Stimulated activated memory B cell treated with anti-CD40 and anti-IgM and Interleukin-4, amounts not matched to agents 10 μg/mL and 1 μg/mL and 100 μg/mL, for 72 hours (primary cell): ENCODE measurements at regions not wholly inside any gene's neighbourhood (a gene's known extent, or its start where the extent isn't known, plus 50 kb on each side); places are given as distances from the start of the nearest gene placed in this dataset.
A peak's percentile ranks its signal among the peaks of the same experiment; 100 is the strongest.
"Not testable (repeated sequence)": the region's sequence is repeated elsewhere in the genome, so short reads cannot be mapped to it uniquely, and the experiment has no call there.

Experiments
- ATAC-seq: fragments of 150-1000 bp; cut with Tn5 transposase; 2 replicates; pipeline ENCODE4 v1.10.0; 2021
- H3K27ac Mint-ChIP-seq: one replicate; pipeline ENCODE4 v1.8.0; 2022; ENCODE audit warnings: mild to moderate bottlenecking, mixed read lengths
- H3K27me3 Mint-ChIP-seq: one replicate; pipeline ENCODE4 v1.8.0; 2022; ENCODE audit warnings: mixed read lengths
- H3K36me3 Mint-ChIP-seq: one replicate; pipeline ENCODE4 v1.8.0; 2022; ENCODE audit warnings: mixed read lengths
- H3K4me1 Mint-ChIP-seq: one replicate; pipeline ENCODE4 v1.8.0; 2022; ENCODE audit warnings: mixed read lengths
- H3K4me3 Mint-ChIP-seq: one replicate; pipeline ENCODE4 v1.8.0; 2022; ENCODE audit warnings: mild to moderate bottlenecking, moderate library complexity, mixed read lengths
- H3K9me3 Mint-ChIP-seq: one replicate; pipeline ENCODE4 v1.8.0; 2022; ENCODE audit warnings: mixed read lengths

DNA sequence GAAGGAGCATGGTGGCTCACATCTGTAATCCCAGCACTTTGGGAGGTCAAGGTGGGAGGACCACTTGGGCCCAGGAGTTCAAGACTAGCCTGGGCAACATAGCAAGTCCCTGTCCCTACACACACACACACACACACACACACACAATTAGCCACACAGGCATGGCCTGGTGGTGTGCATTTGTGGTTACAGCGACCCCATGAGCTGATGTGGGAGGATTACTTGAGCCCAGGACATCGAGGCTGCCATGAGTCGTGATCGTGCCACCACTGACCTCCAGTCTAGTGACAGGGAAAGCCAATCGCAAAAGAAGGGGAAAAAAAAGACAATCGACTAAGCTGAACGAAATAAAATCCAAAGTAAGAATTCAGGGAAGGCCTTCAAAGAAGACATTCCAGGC, 67.9 kb downstream of the TBX3 start:
- H3K9me3 Mint-ChIP-seq = peaks cover 14% of the 10 kb centered on the region
- H3K36me3 Mint-ChIP-seq = no peaks in the 10 kb centered on the region
- H3K4me1 Mint-ChIP-seq = no peaks in the 10 kb centered on the region
- H3K27ac Mint-ChIP-seq = no peak overlapping the region
- H3K27me3 Mint-ChIP-seq = no peaks in the 10 kb centered on the region
- ATAC-seq = no peak
- H3K4me3 Mint-ChIP-seq = no peak overlapping the region

DNA sequence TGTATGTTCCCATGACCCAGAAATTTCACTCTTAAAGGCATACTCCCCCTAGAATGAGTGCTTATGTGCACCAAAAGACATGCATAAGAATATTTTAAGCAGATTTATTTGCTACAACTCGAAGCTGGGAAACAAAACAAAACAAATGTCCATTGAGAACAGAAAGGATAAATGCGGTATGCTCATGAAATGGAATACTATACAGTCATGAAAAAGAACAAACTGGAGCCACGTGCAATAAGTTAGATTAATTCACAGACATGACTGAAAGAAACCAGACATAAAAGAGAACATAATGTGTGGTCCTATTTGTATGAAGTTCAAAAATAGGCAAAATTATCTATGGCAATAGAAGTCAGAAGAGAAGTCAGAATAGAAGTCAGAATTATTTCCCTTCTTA, 69.9 kb downstream of the TBX3 start:
- Mint-ChIP-seq H3K27me3 (no peaks in the 10 kb centered on the region), H3K4me3 (no peak overlapping the region), H3K9me3 (peaks cover 14% of the 10 kb centered on the region), H3K27ac (no peak overlapping the region), H3K36me3 (no peaks in the 10 kb centered on the region), H3K4me1 (no peaks in the 10 kb centered on the region)
- no peak for ATAC-seq

DNA sequence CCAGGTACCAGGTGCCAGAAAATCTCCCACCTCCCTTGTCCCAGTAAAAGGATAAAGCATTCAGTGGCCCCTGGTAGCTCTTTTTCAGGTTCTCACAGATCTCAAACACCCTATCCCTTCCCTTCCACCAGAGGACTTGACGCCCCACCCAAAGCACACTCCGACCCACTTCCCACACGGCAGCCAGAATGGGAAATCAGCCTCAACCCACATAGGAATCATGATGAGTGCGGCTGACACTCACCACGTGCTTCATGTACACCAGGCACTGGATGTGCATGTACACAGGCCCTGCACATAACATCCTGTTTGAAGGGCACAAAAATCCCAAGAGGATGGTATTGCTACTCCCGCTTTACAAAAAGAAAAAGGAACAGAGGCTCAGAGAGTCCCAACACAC, 71.9 kb downstream of the TBX3 start:
- Mint-ChIP-seq H3K27ac (no peak overlapping the region), H3K4me1 (no peaks in the 10 kb centered on the region), H3K9me3 (peaks cover 7% of the 10 kb centered on the region), H3K4me3 (no peak overlapping the region), H3K27me3 (no peaks in the 10 kb centered on the region), H3K36me3 (no peaks in the 10 kb centered on the region)
- ATAC-seq = no peak

DNA sequence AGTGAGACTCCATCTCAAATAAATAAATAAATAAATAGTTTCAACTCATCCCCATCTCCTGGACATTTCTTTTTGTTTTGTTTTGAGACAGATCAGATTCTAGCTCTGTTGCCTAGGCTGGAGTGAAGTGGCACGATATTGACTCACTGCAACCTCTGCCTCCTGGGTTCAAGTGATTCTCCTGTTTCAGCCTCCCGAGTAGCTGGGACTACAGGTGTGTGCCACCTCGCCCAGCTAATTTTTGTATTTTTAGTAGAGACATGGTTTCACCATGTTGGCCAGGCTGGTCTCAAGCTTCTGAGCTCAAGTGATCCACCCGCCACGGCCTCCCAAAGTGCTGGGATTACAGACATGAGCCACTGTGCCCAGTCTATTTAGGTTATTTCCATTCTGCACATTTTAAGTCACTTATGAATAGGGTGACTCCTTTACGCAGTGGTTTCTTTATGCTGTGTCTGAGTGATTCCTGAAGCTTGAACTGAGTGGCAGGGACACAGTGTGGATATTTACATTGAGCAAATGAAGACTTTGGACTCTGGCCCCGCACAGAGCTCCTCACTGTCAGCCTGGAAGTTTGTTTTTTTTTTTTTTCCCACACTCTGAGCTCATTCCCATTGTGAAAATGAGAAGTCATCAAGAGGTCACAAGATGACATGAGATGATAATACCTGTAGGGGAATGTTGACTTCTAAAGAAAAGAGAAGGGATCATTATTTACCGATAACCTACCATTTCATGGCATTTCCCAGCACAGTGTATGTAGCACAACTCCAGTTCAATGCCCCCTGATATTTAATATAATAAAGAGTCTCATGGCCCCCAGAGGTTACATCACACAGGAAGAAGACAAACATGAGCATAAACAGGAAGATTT, 72.6 kb downstream of the TBX3 start:
- Mint-ChIP-seq H3K27ac (no peak overlapping the region), H3K4me1 (no peaks in the 10 kb centered on the region), H3K27me3 (no peaks in the 10 kb centered on the region), H3K9me3 (peaks cover 7% of the 10 kb centered on the region), H3K4me3 (no peak overlapping the region), H3K36me3 (no peaks in the 10 kb centered on the region)
- ATAC-seq = no peak

DNA sequence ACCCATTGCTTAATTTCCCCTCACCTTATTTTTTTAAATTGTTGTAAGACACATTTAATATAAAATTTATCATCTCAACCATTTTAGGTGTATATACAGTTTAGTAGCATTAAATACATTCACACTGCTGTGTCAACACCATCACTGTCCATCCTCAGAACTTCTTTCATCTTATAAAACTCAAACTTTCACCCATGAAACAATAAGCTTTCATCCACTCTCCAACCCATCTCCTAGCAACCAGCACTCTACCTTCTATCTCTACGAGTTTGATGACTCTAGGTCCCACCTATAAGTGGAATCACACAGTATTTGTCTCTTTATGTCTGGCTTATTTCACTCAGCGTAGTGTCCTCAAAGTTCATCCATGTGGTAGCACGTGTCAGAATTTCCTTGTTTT, 75.5 kb downstream of the TBX3 start:
- Mint-ChIP-seq H3K27me3 (no peaks in the 10 kb centered on the region), H3K4me1 (no peaks in the 10 kb centered on the region), H3K4me3 (no peak overlapping the region), H3K9me3 (no peaks in the 10 kb centered on the region), H3K27ac (no peak overlapping the region), H3K36me3 (no peaks in the 10 kb centered on the region)
- ATAC-seq = no peak

DNA sequence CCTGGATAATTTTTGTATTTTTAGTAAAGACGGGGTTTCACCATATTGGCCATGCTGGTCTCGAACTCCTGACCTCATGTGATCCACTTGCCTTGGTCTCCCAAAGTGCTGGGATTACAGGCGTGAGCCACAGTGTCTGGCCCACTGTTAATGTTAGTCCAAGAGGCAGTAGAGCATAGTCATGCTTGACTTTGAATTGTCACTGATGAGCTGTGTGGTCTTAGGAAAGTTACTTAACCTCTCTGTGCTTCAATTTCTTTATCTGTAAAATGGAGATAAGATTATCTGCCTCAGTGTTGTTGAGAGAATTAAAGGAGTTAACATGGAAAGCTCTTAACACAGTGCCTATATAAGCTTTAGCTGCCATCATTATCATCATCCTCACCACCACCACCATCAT, 78.1 kb downstream of the TBX3 start:
- Mint-ChIP-seq H3K27me3 (no peaks in the 10 kb centered on the region), H3K4me3 (no peak overlapping the region), H3K27ac (no peak overlapping the region), H3K36me3 (no peaks in the 10 kb centered on the region), H3K4me1 (no peaks in the 10 kb centered on the region), H3K9me3 (peaks cover 10% of the 10 kb centered on the region)
- ATAC-seq = no peak

DNA sequence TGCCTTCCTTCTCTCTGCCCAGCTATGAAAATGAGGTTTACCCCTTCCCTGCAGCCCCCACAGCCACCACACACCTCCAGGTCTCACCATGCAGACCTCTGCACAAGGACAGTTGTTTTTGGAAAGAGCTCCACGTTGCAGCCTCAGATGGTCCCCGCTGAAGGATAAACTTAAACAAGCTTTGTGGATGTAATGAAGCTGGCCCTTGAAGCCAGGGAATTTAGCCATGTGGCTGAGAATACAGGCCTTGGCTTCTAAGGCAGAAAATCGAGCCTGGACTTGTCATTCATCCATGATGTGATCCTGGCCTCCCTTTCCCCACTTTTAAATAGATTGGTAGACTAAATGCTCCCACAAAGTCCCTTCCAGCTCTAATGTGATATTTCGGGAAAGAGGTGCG, 79.4 kb downstream of the TBX3 start:
- H3K27ac Mint-ChIP-seq = no peak overlapping the region
- H3K4me1 Mint-ChIP-seq = no peaks in the 10 kb centered on the region
- no peak for ATAC-seq
- no peaks in the 10 kb centered on the region for H3K36me3 Mint-ChIP-seq
- no peak overlapping the region for H3K4me3 Mint-ChIP-seq
- H3K9me3 Mint-ChIP-seq = peaks cover 10% of the 10 kb centered on the region
- no peaks in the 10 kb centered on the region for H3K27me3 Mint-ChIP-seq

DNA sequence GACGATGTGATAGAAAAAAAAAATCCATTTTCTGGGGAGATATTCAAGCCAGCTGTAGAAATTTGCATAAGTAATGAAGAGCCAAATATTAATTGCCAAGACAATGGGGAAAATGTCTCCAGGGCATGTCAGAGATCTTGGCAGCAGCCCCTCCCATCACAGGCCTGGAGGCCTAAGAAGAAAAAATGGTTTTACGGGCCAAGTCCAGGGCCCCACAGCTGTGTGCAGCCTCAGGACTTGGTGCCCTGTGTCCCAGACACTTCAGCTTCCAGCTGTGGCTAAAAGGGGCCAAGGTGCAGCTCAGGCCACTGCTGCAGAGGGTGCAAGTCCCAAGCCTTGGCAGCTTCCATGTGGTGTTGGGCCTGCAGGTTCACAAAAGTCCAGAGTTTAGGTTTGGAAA, 83.4 kb downstream of the TBX3 start:
- H3K36me3 Mint-ChIP-seq, H3K27me3 Mint-ChIP-seq, H3K4me1 Mint-ChIP-seq, H3K4me3 Mint-ChIP-seq, H3K27ac Mint-ChIP-seq, ATAC-seq: not testable (repeated sequence)
- peaks cover 14% of the 10 kb centered on the region for H3K9me3 Mint-ChIP-seq

DNA sequence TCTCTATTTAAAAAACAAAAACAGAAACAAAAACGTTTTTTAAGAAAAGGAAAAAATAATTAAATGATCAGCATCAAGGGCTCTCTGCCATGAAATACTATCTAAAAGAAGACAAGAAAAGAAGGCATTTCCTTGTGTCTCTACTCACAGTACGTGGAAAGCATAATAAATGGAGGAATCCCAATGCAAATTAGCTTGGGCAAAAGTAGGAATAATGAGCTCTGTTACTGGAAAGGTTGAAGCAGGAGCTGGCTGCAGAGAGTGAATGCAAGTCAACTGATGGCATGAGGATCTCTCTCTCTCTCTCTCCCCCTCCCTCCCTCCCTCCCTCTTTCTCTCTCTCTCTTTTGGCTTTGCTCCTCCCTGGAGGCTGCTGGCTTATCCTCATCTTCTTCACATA, 85.9 kb downstream of the TBX3 start:
- Mint-ChIP-seq H3K4me3 (no peak overlapping the region), H3K36me3 (no peaks in the 10 kb centered on the region), H3K9me3 (peaks cover 17% of the 10 kb centered on the region), H3K27ac (no peak overlapping the region), H3K27me3 (no peaks in the 10 kb centered on the region), H3K4me1 (no peaks in the 10 kb centered on the region)
- no peak for ATAC-seq

DNA sequence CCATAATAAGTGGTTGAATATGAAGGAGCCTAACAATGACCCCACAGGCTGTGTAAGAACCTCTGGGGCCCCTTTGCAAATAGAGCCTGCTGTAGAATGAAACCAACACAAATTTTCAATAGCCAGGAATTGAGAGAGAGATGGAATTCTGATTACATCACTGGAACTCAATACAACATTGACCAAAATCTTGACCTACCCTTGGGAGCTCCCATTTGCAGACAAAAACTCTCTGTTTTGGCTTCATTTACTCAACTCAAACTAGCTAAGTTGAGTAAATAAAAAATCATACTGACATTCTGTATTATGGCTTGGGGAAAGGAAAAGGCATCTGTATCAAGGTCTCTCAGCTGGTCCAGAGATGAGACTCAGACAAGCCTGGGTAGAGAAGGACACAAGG, 91.0 kb downstream of the TBX3 start:
- no peak overlapping the region for H3K27ac Mint-ChIP-seq
- ATAC-seq = no peak
- no peaks in the 10 kb centered on the region for H3K4me1 Mint-ChIP-seq
- no peaks in the 10 kb centered on the region for H3K36me3 Mint-ChIP-seq
- peaks cover 3% of the 10 kb centered on the region for H3K9me3 Mint-ChIP-seq
- H3K27me3 Mint-ChIP-seq = no peaks in the 10 kb centered on the region
- H3K4me3 Mint-ChIP-seq = no peak overlapping the region

DNA sequence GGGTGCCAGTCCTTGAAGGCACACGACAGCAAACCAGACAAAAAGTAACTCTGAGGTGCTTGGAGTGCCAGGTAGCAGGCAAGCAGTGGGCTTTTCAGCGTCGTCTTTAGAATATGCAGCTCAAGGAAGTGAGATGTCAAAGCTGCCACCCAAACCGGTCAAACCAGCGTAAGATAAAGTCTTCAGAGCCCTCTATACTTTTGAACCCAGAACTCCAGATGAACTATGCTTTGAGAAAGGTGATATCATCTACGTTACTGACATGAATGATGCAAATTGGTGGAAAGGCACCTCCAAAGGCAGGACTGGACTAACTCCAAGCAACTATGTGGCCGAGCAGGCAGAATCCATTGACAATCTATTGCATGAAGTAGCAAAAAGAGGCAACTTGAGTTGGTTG, 95.9 kb downstream of the TBX3 start:
- Mint-ChIP-seq H3K27me3 (no peaks in the 10 kb centered on the region), H3K9me3 (no peaks in the 10 kb centered on the region), H3K4me1 (no peaks in the 10 kb centered on the region), H3K27ac (no peak overlapping the region), H3K36me3 (no peaks in the 10 kb centered on the region), H3K4me3 (no peak overlapping the region)
- no peak for ATAC-seq

DNA sequence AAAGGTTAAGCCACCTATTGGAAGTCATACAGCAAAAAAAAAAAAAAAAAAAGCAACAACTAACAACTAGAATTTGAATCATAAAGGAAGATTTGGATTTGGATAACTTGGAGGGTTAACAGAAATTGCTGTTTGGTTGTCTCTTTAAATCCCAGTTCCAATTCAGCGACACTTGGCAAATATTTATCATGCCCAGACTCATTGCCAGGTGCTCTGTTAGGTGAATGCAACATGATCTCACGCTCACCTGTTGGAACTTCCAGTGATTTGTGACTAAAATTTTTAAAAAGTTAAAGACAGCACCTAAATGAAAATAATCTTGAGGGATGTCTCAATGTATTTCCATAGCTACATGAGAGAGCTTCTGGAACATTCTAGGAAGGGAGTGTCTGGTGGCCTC, 103.7 kb downstream of the TBX3 start:
- no peaks in the 10 kb centered on the region for H3K4me1 Mint-ChIP-seq
- no peak for ATAC-seq
- no peak overlapping the region for H3K27ac Mint-ChIP-seq
- peaks cover 9% of the 10 kb centered on the region for H3K27me3 Mint-ChIP-seq
- no peaks in the 10 kb centered on the region for H3K36me3 Mint-ChIP-seq
- no peak overlapping the region for H3K4me3 Mint-ChIP-seq
- H3K9me3 Mint-ChIP-seq = no peaks in the 10 kb centered on the region

DNA sequence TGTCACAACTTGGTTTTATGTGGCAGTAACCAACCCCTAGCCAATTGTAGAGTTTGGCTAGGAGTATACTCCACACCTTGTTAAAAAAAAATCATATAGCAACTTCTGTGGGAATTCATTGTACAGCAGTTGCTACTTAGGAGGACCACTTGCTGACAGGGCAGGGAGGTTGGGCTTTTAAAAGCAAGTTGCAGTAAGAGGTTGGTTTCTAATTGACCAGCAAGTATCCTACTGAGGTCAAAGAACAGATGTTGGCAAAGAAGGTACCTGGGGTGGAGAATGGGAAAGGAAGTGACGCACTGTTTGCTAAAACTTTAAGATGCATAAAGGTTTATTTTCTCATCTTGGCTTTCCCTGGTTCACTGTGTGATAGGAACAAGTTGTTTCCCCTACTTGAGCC, 104.6 kb downstream of the TBX3 start:
- no peaks in the 10 kb centered on the region for H3K4me1 Mint-ChIP-seq
- H3K4me3 Mint-ChIP-seq = no peak overlapping the region
- peaks cover 9% of the 10 kb centered on the region for H3K27me3 Mint-ChIP-seq
- ATAC-seq = no peak
- no peaks in the 10 kb centered on the region for H3K9me3 Mint-ChIP-seq
- no peaks in the 10 kb centered on the region for H3K36me3 Mint-ChIP-seq
- no peak overlapping the region for H3K27ac Mint-ChIP-seq

DNA sequence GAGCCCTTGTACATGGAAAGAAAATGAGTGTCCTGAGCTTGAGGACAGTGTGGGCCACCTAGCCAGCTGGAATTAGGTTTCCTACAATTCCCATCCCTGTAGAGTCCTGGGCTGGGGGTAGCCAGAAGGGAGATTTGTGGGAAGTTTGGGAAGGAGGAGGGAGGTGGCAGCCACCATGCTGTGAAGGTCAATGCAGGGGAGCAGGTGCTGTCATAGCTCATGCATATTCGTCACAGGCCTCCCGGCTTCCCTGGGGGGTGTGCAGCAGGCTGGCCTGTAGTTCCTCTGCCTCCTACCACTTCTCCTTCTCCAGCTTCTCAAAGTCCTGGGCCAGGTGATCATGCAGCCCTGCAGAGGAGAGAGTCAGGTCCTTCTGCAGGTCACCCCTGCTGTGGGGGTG, 121.3 kb downstream of the TBX3 start:
- no peaks in the 10 kb centered on the region for H3K9me3 Mint-ChIP-seq
- no peaks in the 10 kb centered on the region for H3K27me3 Mint-ChIP-seq
- peak; percentile 12 for ATAC-seq
- H3K4me1 Mint-ChIP-seq = no peaks in the 10 kb centered on the region
- H3K27ac Mint-ChIP-seq = no peak overlapping the region
- no peak overlapping the region for H3K4me3 Mint-ChIP-seq
- no peaks in the 10 kb centered on the region for H3K36me3 Mint-ChIP-seq

DNA sequence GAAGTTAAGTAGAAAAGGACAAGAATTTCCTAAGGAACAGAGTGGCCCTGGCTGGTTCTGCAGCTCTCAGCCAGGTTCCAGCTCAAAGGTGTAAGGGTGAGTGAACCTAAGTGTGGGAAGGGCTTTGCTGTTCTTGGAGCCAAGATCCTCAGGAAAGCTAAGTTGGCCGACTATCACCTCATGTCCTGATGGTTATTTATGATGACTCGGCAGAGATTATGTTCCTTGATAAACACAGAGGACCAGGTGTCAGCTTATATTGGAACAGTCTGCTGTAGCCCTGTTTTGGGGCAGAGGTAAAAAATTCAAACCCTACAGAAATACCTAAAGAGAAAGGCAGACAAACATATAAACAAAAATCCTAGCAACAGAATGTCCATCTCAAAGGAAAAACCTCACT, 128.5 kb downstream of the TBX3 start:
- Mint-ChIP-seq H3K36me3 (no peaks in the 10 kb centered on the region), H3K9me3 (no peaks in the 10 kb centered on the region), H3K4me3 (no peak overlapping the region), H3K4me1 (no peaks in the 10 kb centered on the region), H3K27me3 (no peaks in the 10 kb centered on the region), H3K27ac (no peak overlapping the region)
- ATAC-seq = no peak

DNA sequence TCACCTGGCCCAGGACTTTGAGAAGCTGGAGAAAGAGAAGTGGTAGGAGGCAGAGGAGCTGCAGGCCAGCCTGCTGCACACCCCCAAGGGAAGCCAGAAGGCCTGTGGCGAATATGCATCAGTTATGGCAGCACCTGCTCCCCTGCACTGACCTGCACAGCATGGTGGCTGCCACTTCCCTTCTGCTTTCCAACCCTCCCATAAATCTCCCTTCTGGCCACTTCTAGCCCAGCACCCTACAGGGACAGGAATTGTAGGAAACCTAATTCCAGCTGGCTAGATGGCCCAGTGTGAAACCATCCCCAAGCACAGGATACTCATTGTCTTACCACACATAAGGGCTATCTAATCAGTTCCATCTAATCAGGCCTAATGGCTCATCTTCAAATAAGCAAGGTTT, 136.3 kb downstream of the TBX3 start:
- ATAC-seq = no peak
- no peaks in the 10 kb centered on the region for H3K27me3 Mint-ChIP-seq
- H3K4me1 Mint-ChIP-seq = no peaks in the 10 kb centered on the region
- H3K36me3 Mint-ChIP-seq = no peaks in the 10 kb centered on the region
- H3K9me3 Mint-ChIP-seq = peaks cover 6% of the 10 kb centered on the region
- H3K4me3 Mint-ChIP-seq = no peak overlapping the region
- no peak overlapping the region for H3K27ac Mint-ChIP-seq

DNA sequence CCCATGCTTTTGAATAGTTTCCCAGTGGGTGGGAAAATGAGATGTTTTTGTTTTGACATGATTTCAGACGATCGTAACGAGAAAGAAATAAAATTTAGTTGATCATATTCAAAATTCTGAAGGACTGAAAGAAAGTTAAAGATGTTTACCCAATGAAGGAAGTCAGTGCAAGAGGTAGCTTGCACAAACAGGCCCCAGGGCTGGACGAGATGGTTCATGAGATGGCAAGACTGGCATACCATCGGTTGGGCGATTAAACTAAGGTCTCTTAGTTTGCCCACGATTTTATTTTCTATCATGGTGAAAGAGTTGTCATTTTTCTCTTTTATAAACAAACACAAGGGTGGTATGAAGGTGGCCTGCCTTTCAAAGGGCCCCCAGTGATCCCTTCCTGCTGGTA, 124.5 kb upstream of the TBX5 start:
- no peaks in the 10 kb centered on the region for H3K4me1 Mint-ChIP-seq
- H3K4me3 Mint-ChIP-seq = no peak overlapping the region
- H3K27ac Mint-ChIP-seq = no peak overlapping the region
- peaks cover 3% of the 10 kb centered on the region for H3K9me3 Mint-ChIP-seq
- H3K36me3 Mint-ChIP-seq = no peaks in the 10 kb centered on the region
- H3K27me3 Mint-ChIP-seq = no peaks in the 10 kb centered on the region
- no peak for ATAC-seq
